Endothelial cell of umbilical vein (primary cell): ENCODE measurements at regions not wholly inside any gene's neighbourhood (a gene's known extent, or its start where the extent isn't known, plus 50 kb on each side); places are given as distances from the start of the nearest gene placed in this dataset.

ENCODE experiments used
- POLR2A ChIP-seq: IDR thresholded peaks from 2 replicates; pipeline ENCODE4 v1.6.1; 2012; ENCODE audit warnings: low read depth, mild to moderate bottlenecking, control low read depth, low read length
- POLR2AphosphoS5 ChIP-seq: IDR thresholded peaks from 2 replicates; pipeline ENCODE4 v1.6.1; 2012; ENCODE audit warnings: low read depth, mild to moderate bottlenecking, control low read depth, low read length, moderate library complexity; ENCODE audit not compliant: insufficient read depth
- TF ChIP-seq, protein P1 (sequence below), 2 donors: IDR thresholded peaks; 1 replicate in 1 of 2; 2 replicates in 1 of 2; pipeline ENCODE4 v1.5.1; 2011; ENCODE audit warnings: low read length in 2 of 2, mild to moderate bottlenecking in 2 of 2, moderate library complexity in 2 of 2, control low read depth in 1 of 2, inconsistent platforms in 1 of 2, low read depth in 1 of 2; ENCODE audit not compliant: insufficient read depth in 1 of 2; ENCODE audit errors: extremely low read depth in 1 of 2

GRCh38 chr7:98557538-98558031, 59.5 kb upstream of the NPTX2 start:
- TF ChIP-seq POLR2AphosphoS5 (no peak), POLR2A (no peak)
- TF ChIP-seq, protein P1, sequence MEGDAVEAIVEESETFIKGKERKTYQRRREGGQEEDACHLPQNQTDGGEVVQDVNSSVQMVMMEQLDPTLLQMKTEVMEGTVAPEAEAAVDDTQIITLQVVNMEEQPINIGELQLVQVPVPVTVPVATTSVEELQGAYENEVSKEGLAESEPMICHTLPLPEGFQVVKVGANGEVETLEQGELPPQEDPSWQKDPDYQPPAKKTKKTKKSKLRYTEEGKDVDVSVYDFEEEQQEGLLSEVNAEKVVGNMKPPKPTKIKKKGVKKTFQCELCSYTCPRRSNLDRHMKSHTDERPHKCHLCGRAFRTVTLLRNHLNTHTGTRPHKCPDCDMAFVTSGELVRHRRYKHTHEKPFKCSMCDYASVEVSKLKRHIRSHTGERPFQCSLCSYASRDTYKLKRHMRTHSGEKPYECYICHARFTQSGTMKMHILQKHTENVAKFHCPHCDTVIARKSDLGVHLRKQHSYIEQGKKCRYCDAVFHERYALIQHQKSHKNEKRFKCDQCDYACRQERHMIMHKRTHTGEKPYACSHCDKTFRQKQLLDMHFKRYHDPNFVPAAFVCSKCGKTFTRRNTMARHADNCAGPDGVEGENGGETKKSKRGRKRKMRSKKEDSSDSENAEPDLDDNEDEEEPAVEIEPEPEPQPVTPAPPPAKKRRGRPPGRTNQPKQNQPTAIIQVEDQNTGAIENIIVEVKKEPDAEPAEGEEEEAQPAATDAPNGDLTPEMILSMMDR (IDR thresholded peaks at IDR 0.05; ENCODE audit: extremely low read depth in 1 of 2, insufficient read depth in 1 of 2, low read depth in 1 of 2, low read length in 2 of 2): no peak
